ENCODE measurements at regions not wholly inside any gene's neighbourhood (a gene's known extent, or its start where the extent isn't known, plus 50 kb on each side); places are given as distances from the start of the nearest gene placed in this dataset.
"Not testable (repeated sequence)": the region's sequence is repeated elsewhere in the genome, so short reads cannot be mapped to it uniquely, and the experiment has no call there.

GRCh38 chr1:193437333-193437732 lies 250.9 kb upstream of the B3GALT2 start:
- DNase-seq (ENCODE audit: low spot score) = not testable (repeated sequence)

GRCh38 chr1:193435781-193436180 lies 249.4 kb upstream of the B3GALT2 start:
- no peak for DNase-seq (ENCODE audit: low spot score)

GRCh38 chr1:193434319-193434718 lies 247.9 kb upstream of the B3GALT2 start:
- DNase-seq (ENCODE audit: low spot score) = no peak

GRCh38 chr1:193433599-193433998 lies 247.2 kb upstream of the B3GALT2 start:
- no peak for DNase-seq (ENCODE audit: low spot score)

GRCh38 chr1:193432979-193433587 lies 246.7 kb upstream of the B3GALT2 start:
- DNase-seq (ENCODE audit: low spot score) = no peak

- no peak for DNase-seq (ENCODE audit: low spot score)
These were observed 245.0 kb upstream of the B3GALT2 start for GRCh38 chr1:193431265-193431977.

GRCh38 chr1:193427524-193427923 lies 241.1 kb upstream of the B3GALT2 start:
- no peak for DNase-seq (ENCODE audit: low spot score)

- no peak for DNase-seq (ENCODE audit: low spot score)
These were observed 239.6 kb upstream of the B3GALT2 start for GRCh38 chr1:193426061-193426460.

GRCh38 chr1:193421487-193421886 lies 235.1 kb upstream of the B3GALT2 start:
- no peak for DNase-seq (ENCODE audit: low spot score)

GRCh38 chr1:193419295-193419694 lies 232.9 kb upstream of the B3GALT2 start:
- DNase-seq (ENCODE audit: low spot score) = no peak

- no peak for DNase-seq (ENCODE audit: low spot score)
These were observed 232.3 kb upstream of the B3GALT2 start for GRCh38 chr1:193418745-193419058.

GRCh38 chr1:193417945-193418744 lies 231.7 kb upstream of the B3GALT2 start:
- DNase-seq (ENCODE audit: low spot score) = peak; percentile 27

GRCh38 chr1:193417403-193417802 lies 231.0 kb upstream of the B3GALT2 start:
- DNase-seq (ENCODE audit: low spot score) = no peak

GRCh38 chr1:193416226-193417024 lies 230.0 kb upstream of the B3GALT2 start:
- DNase-seq (ENCODE audit: low spot score) = no peak

GRCh38 chr1:193415256-193415655 lies 228.8 kb upstream of the B3GALT2 start:
- DNase-seq (ENCODE audit: low spot score) = no peak

- DNase-seq (ENCODE audit: low spot score) = no peak
These were observed 227.0 kb upstream of the B3GALT2 start for GRCh38 chr1:193413376-193413775.

- no peak for DNase-seq (ENCODE audit: low spot score)
These were observed 226.3 kb upstream of the B3GALT2 start for GRCh38 chr1:193412748-193413147.

GRCh38 chr1:193411714-193412113 lies 225.3 kb upstream of the B3GALT2 start:
- no peak for DNase-seq (ENCODE audit: low spot score)

- DNase-seq (ENCODE audit: low spot score) = no peak
These were observed 224.8 kb upstream of the B3GALT2 start for GRCh38 chr1:193411215-193411614.

GRCh38 chr1:193408782-193409293 lies 222.4 kb upstream of the B3GALT2 start:
- no peak for DNase-seq (ENCODE audit: low spot score)

- peak; percentile 68 for DNase-seq (ENCODE audit: low spot score)
These were observed 220.5 kb upstream of the B3GALT2 start for GRCh38 chr1:193406901-193407300.

GRCh38 chr1:193404236-193404635 lies 217.8 kb upstream of the B3GALT2 start:
- DNase-seq (ENCODE audit: low spot score) = no peak

Measured in NAMALWA (cell line).